ENCODE measurements at regions not wholly inside any gene's neighbourhood (a gene's known extent, or its start where the extent isn't known, plus 50 kb on each side); places are given as distances from the start of the nearest gene placed in this dataset.

- no peak overlapping the region for H3K27ac ChIP-seq
- no peak overlapping the region for H3K4me3 ChIP-seq
- H3K27me3 ChIP-seq = no peaks in the 10 kb centered on the region
- no peaks in the 10 kb centered on the region for H3K36me3 ChIP-seq
- H3K9me3 ChIP-seq = no peaks in the 10 kb centered on the region
- intact Hi-C loops (cut with DNase I) = no loop called here
- no peak for TF ChIP-seq CTCF (IDR thresholded peaks at IDR 0.05)
- TF ChIP-seq POLR2A (IDR thresholded peaks at IDR 0.05) = no peak
- TF ChIP-seq POLR2AphosphoS5 (IDR thresholded peaks at IDR 0.05; ENCODE audit: insufficient read depth in 1 of 2, low read depth in 1 of 2) = no peak
- no peaks in the 10 kb centered on the region for H3K4me1 ChIP-seq
- DNase-seq (ENCODE audit: extremely low spot score in 2 of 2) = no peak
These were observed 254.1 kb downstream of the CNTN3 start for GRCh38 chr3:74360406-74360805.

- H3K4me3 ChIP-seq = no peak overlapping the region
- intact Hi-C loops (cut with DNase I) = no loop called here
- DNase-seq (ENCODE audit: extremely low spot score in 2 of 2) = no peak
- H3K4me1 ChIP-seq = no peaks in the 10 kb centered on the region
- TF ChIP-seq POLR2A (IDR thresholded peaks at IDR 0.05) (no peak), CTCF (IDR thresholded peaks at IDR 0.05) (no peak), POLR2AphosphoS5 (IDR thresholded peaks at IDR 0.05; ENCODE audit: insufficient read depth in 1 of 2, low read depth in 1 of 2) (no peak)
- H3K9me3 ChIP-seq = no peaks in the 10 kb centered on the region
- H3K27me3 ChIP-seq = no peaks in the 10 kb centered on the region
- H3K27ac ChIP-seq = no peak overlapping the region
- no peaks in the 10 kb centered on the region for H3K36me3 ChIP-seq
These were observed 256.6 kb downstream of the CNTN3 start for GRCh38 chr3:74357881-74358280.

GRCh38 chr3:74353039-74353438 is 261.4 kb downstream of the CNTN3 start:
- DNase-seq (ENCODE audit: extremely low spot score in 2 of 2) = no peak
- H3K36me3 ChIP-seq = no peaks in the 10 kb centered on the region
- no peaks in the 10 kb centered on the region for H3K4me1 ChIP-seq
- intact Hi-C loops (cut with DNase I) = no loop called here
- no peak overlapping the region for H3K4me3 ChIP-seq
- no peaks in the 10 kb centered on the region for H3K27me3 ChIP-seq
- no peak for TF ChIP-seq CTCF (IDR thresholded peaks at IDR 0.05)
- TF ChIP-seq POLR2A (IDR thresholded peaks at IDR 0.05) = no peak
- no peak for TF ChIP-seq POLR2AphosphoS5 (IDR thresholded peaks at IDR 0.05; ENCODE audit: insufficient read depth in 1 of 2, low read depth in 1 of 2)
- no peak overlapping the region for H3K27ac ChIP-seq
- H3K9me3 ChIP-seq = no peaks in the 10 kb centered on the region

- no peak overlapping the region for H3K4me3 ChIP-seq
- H3K27ac ChIP-seq = no peak overlapping the region
- DNase-seq (ENCODE audit: extremely low spot score in 2 of 2) = no peak
- no peaks in the 10 kb centered on the region for H3K9me3 ChIP-seq
- no peaks in the 10 kb centered on the region for H3K4me1 ChIP-seq
- no peaks in the 10 kb centered on the region for H3K27me3 ChIP-seq
- H3K36me3 ChIP-seq = no peaks in the 10 kb centered on the region
- no peak for TF ChIP-seq POLR2AphosphoS5 (IDR thresholded peaks at IDR 0.05; ENCODE audit: insufficient read depth in 1 of 2, low read depth in 1 of 2)
- TF ChIP-seq POLR2A (IDR thresholded peaks at IDR 0.05) = no peak
- TF ChIP-seq CTCF (IDR thresholded peaks at IDR 0.05) = no peak
- intact Hi-C loops (cut with DNase I) = no loop called here
These were observed 262.3 kb downstream of the CNTN3 start for GRCh38 chr3:74352166-74352565.

- no peak overlapping the region for H3K4me3 ChIP-seq
- H3K9me3 ChIP-seq = no peaks in the 10 kb centered on the region
- no peak for TF ChIP-seq CTCF (IDR thresholded peaks at IDR 0.05)
- no peak for TF ChIP-seq POLR2A (IDR thresholded peaks at IDR 0.05)
- TF ChIP-seq POLR2AphosphoS5 (IDR thresholded peaks at IDR 0.05; ENCODE audit: insufficient read depth in 1 of 2, low read depth in 1 of 2) = no peak
- no peak overlapping the region for H3K27ac ChIP-seq
- H3K36me3 ChIP-seq = no peaks in the 10 kb centered on the region
- DNase-seq (ENCODE audit: extremely low spot score in 2 of 2) = no peak
- intact Hi-C loops (cut with DNase I) = no loop called here
- H3K4me1 ChIP-seq = no peaks in the 10 kb centered on the region
- no peaks in the 10 kb centered on the region for H3K27me3 ChIP-seq
These were observed 263.2 kb downstream of the CNTN3 start for GRCh38 chr3:74351213-74351612.

Measured in vagina (tissue), 2 donors.